SK-N-SH (cell line): ENCODE measurements at regions not wholly inside any gene's neighbourhood (a gene's known extent, or its start where the extent isn't known, plus 50 kb on each side); places are given as distances from the start of the nearest gene placed in this dataset.

Experiments
- CTCF ChIA-PET: fragments of 300-600, 350-600 bp; formaldehyde crosslinking; extraction: SDS; loops from one replicate; lab custom pipeline; 2021; lab: Yijun Ruan, JAX
- POLR2A ChIA-PET: fragments of 350-600 bp; sonication (Branson Sonifier 250); formaldehyde crosslinking; extraction: SDS; loops from one replicate; lab custom pipeline; 2020; ENCODE audit warnings: antibody characterized with exemption, inconsistent platforms; lab: Yijun Ruan, JAX
- DNase-seq: peaks from one replicate; pipeline ENCODE4 v3.0.0; 2012
- H2AFZ ChIP-seq: fragments of 200-600 bp; sonication (generic); 2 replicates; pipeline ENCODE4 v1.8.1; 2016; ENCODE audit warnings: antibody characterized with exemption, mild to moderate bottlenecking, low read depth
- H3F3A ChIP-seq: fragments of 200-600 bp; sonication (generic); replicated peaks from 2 replicates; pipeline ENCODE3; 2016; ENCODE audit warnings: antibody characterized with exemption, mild to moderate bottlenecking; ENCODE audit not compliant: insufficient read depth
- H3K27ac ChIP-seq, 2 experiments: fragments of 200-500 bp in 1 of 2; fragments of 200-600 bp in 1 of 2; sonication (Bioruptor generic) in 1 of 2; sonication (generic), shearing (Covaris generic) in 1 of 2; 2 replicates each; pipeline versions ENCODE4 v1.5.1 to v1.6.1; 2014 to 2016; ENCODE audit warnings: low read depth in 2 of 2, inconsistent platforms in 1 of 2, low read length in 1 of 2, mild to moderate bottlenecking in 1 of 2, mixed read lengths in 1 of 2
- H3K27me3 ChIP-seq: fragments of 200-600 bp; sonication (generic), shearing (Covaris generic); 2 replicates; pipeline ENCODE4 v1.6.1; 2016; ENCODE audit warnings: mixed run types; ENCODE audit not compliant: insufficient read depth
- H3K36me3 ChIP-seq, 2 experiments: fragments of 200-500 bp in 1 of 2; fragments of 200-600 bp in 1 of 2; sonication (Bioruptor generic) in 1 of 2; sonication (generic) in 1 of 2; replicated peaks in 1 of 2; 2 replicates each; pipeline versions ENCODE3 to v1.5.1; 2014 to 2016; ENCODE audit warnings: low read length in 1 of 2, mild to moderate bottlenecking in 1 of 2; ENCODE audit not compliant: insufficient read depth in 2 of 2, control insufficient read depth in 1 of 2
- H3K4me1 ChIP-seq, 2 experiments: fragments of 200-500 bp in 1 of 2; fragments of 200-600 bp in 1 of 2; sonication (Bioruptor generic) in 1 of 2; sonication (generic), shearing (Covaris generic) in 1 of 2; 2 replicates each; pipeline versions ENCODE4 v1.5.1 to v1.6.1; 2014 to 2016; ENCODE audit warnings: low read depth in 1 of 2, low read length in 1 of 2, mixed run types in 1 of 2; ENCODE audit not compliant: insufficient read depth in 2 of 2, control insufficient read depth in 1 of 2
- H3K4me2 ChIP-seq: fragments of 200-600 bp; sonication (generic), shearing (Covaris generic); 2 replicates; pipeline ENCODE4 v1.6.1; 2017; ENCODE audit warnings: mixed run types
- H3K4me3 ChIP-seq, 2 experiments: fragments of 200-500 bp in 1 of 2; fragments of 200-600 bp in 1 of 2; sonication (Bioruptor generic) in 1 of 2; sonication (generic), shearing (Covaris generic) in 1 of 2; 2 replicates each; pipeline versions ENCODE4 v1.5.1 to v1.8.1; 2014 to 2016; ENCODE audit warnings: low read depth in 2 of 2, inconsistent platforms in 1 of 2, low read length in 1 of 2, mild to moderate bottlenecking in 1 of 2, mixed read lengths in 1 of 2, moderate library complexity in 1 of 2
- H3K79me2 ChIP-seq: fragments of 200-600 bp; sonication (generic); 2 replicates; pipeline ENCODE4 v1.8.1; 2017; ENCODE audit warnings: mild to moderate bottlenecking; ENCODE audit not compliant: insufficient read depth
- H3K9ac ChIP-seq: fragments of 200-600 bp; sonication (generic); 2 replicates; pipeline ENCODE4 v1.6.1; 2017; ENCODE audit warnings: mixed run types
- H3K9me2 ChIP-seq: fragments of 200-600 bp; sonication (generic); 2 replicates; pipeline ENCODE4 v1.6.1; 2017; ENCODE audit warnings: mixed run types
- H3K9me3 ChIP-seq: fragments of 200-600 bp; sonication (generic); 2 replicates; pipeline ENCODE4 v1.6.1; 2017; ENCODE audit warnings: mixed run types, mild to moderate bottlenecking, moderate library complexity
- H4K20me1 ChIP-seq: fragments of 200-600 bp; sonication (generic); 2 replicates; pipeline ENCODE4 v1.6.1; 2017; ENCODE audit warnings: mild to moderate bottlenecking, mixed run types; ENCODE audit not compliant: insufficient read depth
- CTCF ChIP-seq: fragments of 200-600 bp; sonication (generic); IDR thresholded peaks from 2 replicates; pipeline ENCODE4 v1.6.1; 2017; ENCODE audit warnings: antibody characterized with exemption, mild to moderate bottlenecking, moderate library complexity
- EZH2phosphoT487 ChIP-seq: fragments of 200-600 bp; sonication (generic); IDR thresholded peaks from 2 replicates; pipeline ENCODE4 v1.6.1; 2017; ENCODE audit warnings: low read depth, mixed run types, mild to moderate bottlenecking, antibody characterized with exemption, moderate library complexity, borderline replicate concordance
- FOXJ3 ChIP-seq: sonication (generic); formaldehyde crosslinking; IDR thresholded peaks from 2 replicates; pipeline ENCODE4 v1.5.1; 2020; ENCODE audit warnings: mild to moderate bottlenecking, missing genetic modification reagents
- FOXM1 ChIP-seq: IDR thresholded peaks from 2 replicates; pipeline ENCODE4 v1.4.0; 2012; ENCODE audit warnings: low read depth, mild to moderate bottlenecking
- GABPA ChIP-seq: IDR thresholded peaks from 2 replicates; pipeline ENCODE4 v1.4.0; 2012; ENCODE audit warnings: low read depth, mild to moderate bottlenecking
- GATA2 ChIP-seq: sonication (generic); formaldehyde crosslinking; IDR thresholded peaks from 2 replicates; pipeline ENCODE4 v1.5.0; 2020; ENCODE audit warnings: mild to moderate bottlenecking, missing genetic modification reagents
- MAX ChIP-seq: IDR thresholded peaks from 2 replicates; pipeline ENCODE4 v1.4.0; 2012; ENCODE audit warnings: low read depth
- MXI1 ChIP-seq: IDR thresholded peaks from 2 replicates; pipeline ENCODE4 v1.6.1; 2012; ENCODE audit warnings: mild to moderate bottlenecking, low read depth, low read length, improper control_type of control experiment
- NRF1 ChIP-seq: IDR thresholded peaks from 2 replicates; pipeline ENCODE4 v1.6.1; 2012; ENCODE audit warnings: low read depth, mild to moderate bottlenecking, low read length
- PBX3 ChIP-seq: IDR thresholded peaks from 2 replicates; pipeline ENCODE4; 2012
- POLR2AphosphoS5 ChIP-seq: IDR thresholded peaks from 2 replicates; pipeline ENCODE4 v1.6.1; 2012; ENCODE audit warnings: low read depth, low read length
- RCOR1 ChIP-seq: fragments of 150-350 bp; IDR thresholded peaks from 2 replicates; pipeline ENCODE4 v1.6.1; 2017; ENCODE audit warnings: antibody characterized with exemption, low read length
- RXRA ChIP-seq: IDR thresholded peaks from 2 replicates; pipeline ENCODE4 v1.4.0; 2012; ENCODE audit warnings: low read depth, mild to moderate bottlenecking, borderline replicate concordance
- TAF1 ChIP-seq: IDR thresholded peaks from 2 replicates; pipeline ENCODE4 v1.6.1; 2012; ENCODE audit warnings: low read depth, mild to moderate bottlenecking, low read length, moderate library complexity, borderline replicate concordance
- TCF12 ChIP-seq: IDR thresholded peaks from 2 replicates; pipeline ENCODE4 v1.4.0; 2012
- TEAD4 ChIP-seq: IDR thresholded peaks from 2 replicates; pipeline ENCODE4 v1.4.0; 2012; ENCODE audit warnings: mild to moderate bottlenecking, borderline replicate concordance; ENCODE audit not compliant: insufficient read depth
- WGBS: methylation state at CpG from one replicate; pipeline ENCODE4 v1.1.6; 2017; ENCODE audit warnings: low lambda C conversion rate; 5-methylcytosine and 5-hydroxymethylcytosine counted together
- TF ChIP-seq, protein P1 (sequence below): IDR thresholded peaks from 2 replicates; pipeline ENCODE4 v1.6.1; 2012; ENCODE audit warnings: mild to moderate bottlenecking, low read depth, low read length, moderate library complexity
- TF ChIP-seq, protein P2 (sequence below): fragments of 150-350 bp; IDR thresholded peaks from 2 replicates; pipeline ENCODE4 v1.6.1; 2017; ENCODE audit warnings: antibody characterized with exemption, low read length, low read depth, borderline replicate concordance

- Histone ChIP-seq H3K9me2 (no peaks in the 10 kb centered on the region), H3K9ac (no peak overlapping the region), H3K9me3 (no peaks in the 10 kb centered on the region), H3K27me3 (no peaks in the 10 kb centered on the region), H3K27ac (no peak overlapping the region), H3K4me3 (no peak overlapping the region), H3K79me2 (no peaks in the 10 kb centered on the region), H2AFZ (no peak overlapping the region), H3K4me2 (no peak overlapping the region), H4K20me1 (no peaks in the 10 kb centered on the region), H3K36me3 (no peaks in the 10 kb centered on the region), H3K4me1 (no peaks in the 10 kb centered on the region), H3F3A (no peaks in the 10 kb centered on the region)
- WGBS, result 25% methylated on average over 1 of the region's 1 CpG
- ChIA-PET POLR2A (no interaction called here), CTCF (interaction anchor here (1.1 to 1.3 kb wide), 2 partner anchors 18 to 36 kb away, joined by 3 read pairs; no protein-coding TSS in a partner anchor)
- no peak for TF ChIP-seq RCOR1
- no peak for DNase-seq
Observed at GRCh38 chr6:4192173-4192572, 56.8 kb upstream of the ECI2 start.

- H3K79me2 ChIP-seq, result no peaks in the 10 kb centered on the region
- H3F3A ChIP-seq, result no peaks in the 10 kb centered on the region
- no peak for DNase-seq
- H3K9ac ChIP-seq, result no peak overlapping the region
- H3K4me2 ChIP-seq, result no peak overlapping the region
- no peaks in the 10 kb centered on the region for H3K36me3 ChIP-seq
- no peak for TF ChIP-seq EZH2phosphoT487
- no peak for TF ChIP-seq PBX3
- TF ChIP-seq FOXJ3 (CRISPR knock-in tag), result no peak
- no peak for TF ChIP-seq CTCF
- no peak for TF ChIP-seq RCOR1
- no peak for TF ChIP-seq MAX
- TF ChIP-seq RXRA, result no peak
- no peak for TF ChIP-seq MXI1
- TF ChIP-seq NRF1, result no peak
- TF ChIP-seq TAF1, result no peak
- TF ChIP-seq GABPA, result no peak
- TF ChIP-seq FOXM1, result no peak
- TF ChIP-seq, protein P1, sequence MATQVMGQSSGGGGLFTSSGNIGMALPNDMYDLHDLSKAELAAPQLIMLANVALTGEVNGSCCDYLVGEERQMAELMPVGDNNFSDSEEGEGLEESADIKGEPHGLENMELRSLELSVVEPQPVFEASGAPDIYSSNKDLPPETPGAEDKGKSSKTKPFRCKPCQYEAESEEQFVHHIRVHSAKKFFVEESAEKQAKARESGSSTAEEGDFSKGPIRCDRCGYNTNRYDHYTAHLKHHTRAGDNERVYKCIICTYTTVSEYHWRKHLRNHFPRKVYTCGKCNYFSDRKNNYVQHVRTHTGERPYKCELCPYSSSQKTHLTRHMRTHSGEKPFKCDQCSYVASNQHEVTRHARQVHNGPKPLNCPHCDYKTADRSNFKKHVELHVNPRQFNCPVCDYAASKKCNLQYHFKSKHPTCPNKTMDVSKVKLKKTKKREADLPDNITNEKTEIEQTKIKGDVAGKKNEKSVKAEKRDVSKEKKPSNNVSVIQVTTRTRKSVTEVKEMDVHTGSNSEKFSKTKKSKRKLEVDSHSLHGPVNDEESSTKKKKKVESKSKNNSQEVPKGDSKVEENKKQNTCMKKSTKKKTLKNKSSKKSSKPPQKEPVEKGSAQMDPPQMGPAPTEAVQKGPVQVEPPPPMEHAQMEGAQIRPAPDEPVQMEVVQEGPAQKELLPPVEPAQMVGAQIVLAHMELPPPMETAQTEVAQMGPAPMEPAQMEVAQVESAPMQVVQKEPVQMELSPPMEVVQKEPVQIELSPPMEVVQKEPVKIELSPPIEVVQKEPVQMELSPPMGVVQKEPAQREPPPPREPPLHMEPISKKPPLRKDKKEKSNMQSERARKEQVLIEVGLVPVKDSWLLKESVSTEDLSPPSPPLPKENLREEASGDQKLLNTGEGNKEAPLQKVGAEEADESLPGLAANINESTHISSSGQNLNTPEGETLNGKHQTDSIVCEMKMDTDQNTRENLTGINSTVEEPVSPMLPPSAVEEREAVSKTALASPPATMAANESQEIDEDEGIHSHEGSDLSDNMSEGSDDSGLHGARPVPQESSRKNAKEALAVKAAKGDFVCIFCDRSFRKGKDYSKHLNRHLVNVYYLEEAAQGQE, result no peak
- TF ChIP-seq, protein P2, sequence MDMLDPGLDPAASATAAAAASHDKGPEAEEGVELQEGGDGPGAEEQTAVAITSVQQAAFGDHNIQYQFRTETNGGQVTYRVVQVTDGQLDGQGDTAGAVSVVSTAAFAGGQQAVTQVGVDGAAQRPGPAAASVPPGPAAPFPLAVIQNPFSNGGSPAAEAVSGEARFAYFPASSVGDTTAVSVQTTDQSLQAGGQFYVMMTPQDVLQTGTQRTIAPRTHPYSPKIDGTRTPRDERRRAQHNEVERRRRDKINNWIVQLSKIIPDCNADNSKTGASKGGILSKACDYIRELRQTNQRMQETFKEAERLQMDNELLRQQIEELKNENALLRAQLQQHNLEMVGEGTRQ, result no peak
- TF ChIP-seq TCF12, result no peak
- TF ChIP-seq TEAD4, result no peak
- TF ChIP-seq POLR2AphosphoS5, result no peak
- TF ChIP-seq GATA2 (CRISPR knock-in tag), result no peak
- ChIA-PET CTCF (interaction anchor here (1.1 to 1.3 kb wide), 2 partner anchors 19 to 35 kb away, joined by 3 read pairs; no protein-coding TSS in a partner anchor), POLR2A (no interaction called here)
- no peaks in the 10 kb centered on the region for H4K20me1 ChIP-seq
- H3K9me3 ChIP-seq, result no peaks in the 10 kb centered on the region
- H3K4me3 ChIP-seq, result no peak overlapping the region
- no peaks in the 10 kb centered on the region for H3K9me2 ChIP-seq
- H3K27ac ChIP-seq, result no peak overlapping the region
- no peaks in the 10 kb centered on the region; the same call in 1 of the 2 replicates for H3K27me3 ChIP-seq
- no peaks in the 10 kb centered on the region for H3K4me1 ChIP-seq
- WGBS, result 46% methylated on average over 5 of the region's 27 CpGs
- H2AFZ ChIP-seq, result no peak overlapping the region
Observed at GRCh38 chr6:4191271-4191721, 55.9 kb upstream of the ECI2 start.
